ENCODE measurements at regions not wholly inside any gene's neighbourhood (a gene's known extent, or its start where the extent isn't known, plus 50 kb on each side); places are given as distances from the start of the nearest gene placed in this dataset.

DNA sequence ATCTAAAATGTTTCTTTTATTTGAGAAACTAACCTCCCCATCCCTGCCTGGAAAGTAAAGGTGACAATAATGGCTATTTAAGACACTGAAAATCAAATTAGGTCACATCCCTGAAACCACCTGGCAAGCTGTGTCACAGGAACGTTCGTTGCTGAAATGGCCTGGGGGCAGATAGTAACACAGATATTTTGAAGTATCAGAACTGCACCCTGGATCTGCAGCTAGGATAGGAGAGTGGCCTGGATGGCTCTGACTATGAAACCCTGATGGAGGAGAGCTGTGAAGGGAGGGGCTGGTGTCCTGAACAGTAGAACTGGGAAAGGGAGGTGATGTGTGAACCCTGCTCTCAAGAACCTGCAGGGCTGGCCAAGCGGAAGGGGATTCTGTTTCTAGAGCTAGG lies 648.3 kb upstream of the CFAP20DC start:
- H3K4me2 ChIP-seq (ENCODE audit: control insufficient read depth, insufficient read depth) = no peak overlapping the region
- CTCF ChIA-PET = interaction anchor here (0.5 kb wide), 1 partner anchor 941 kb away, joined by 4 read pairs; no protein-coding TSS in a partner anchor
- no peak overlapping the region for H3K4me3 ChIP-seq
- H2AFZ ChIP-seq (ENCODE audit: control insufficient read depth, low read depth, low read length) = no peak overlapping the region
- no peak for TF ChIP-seq NFYB (IDR thresholded peaks at IDR 0.05; ENCODE audit: insufficient read depth, low read depth, low read length)
- TF ChIP-seq FOXM1 (IDR thresholded peaks at IDR 0.05; ENCODE audit: low read depth, low read length) = no peak
- no peak for TF ChIP-seq STAT3 (IDR thresholded peaks at IDR 0.05; ENCODE audit: low read depth, low read length)
- TF ChIP-seq, protein P1, sequence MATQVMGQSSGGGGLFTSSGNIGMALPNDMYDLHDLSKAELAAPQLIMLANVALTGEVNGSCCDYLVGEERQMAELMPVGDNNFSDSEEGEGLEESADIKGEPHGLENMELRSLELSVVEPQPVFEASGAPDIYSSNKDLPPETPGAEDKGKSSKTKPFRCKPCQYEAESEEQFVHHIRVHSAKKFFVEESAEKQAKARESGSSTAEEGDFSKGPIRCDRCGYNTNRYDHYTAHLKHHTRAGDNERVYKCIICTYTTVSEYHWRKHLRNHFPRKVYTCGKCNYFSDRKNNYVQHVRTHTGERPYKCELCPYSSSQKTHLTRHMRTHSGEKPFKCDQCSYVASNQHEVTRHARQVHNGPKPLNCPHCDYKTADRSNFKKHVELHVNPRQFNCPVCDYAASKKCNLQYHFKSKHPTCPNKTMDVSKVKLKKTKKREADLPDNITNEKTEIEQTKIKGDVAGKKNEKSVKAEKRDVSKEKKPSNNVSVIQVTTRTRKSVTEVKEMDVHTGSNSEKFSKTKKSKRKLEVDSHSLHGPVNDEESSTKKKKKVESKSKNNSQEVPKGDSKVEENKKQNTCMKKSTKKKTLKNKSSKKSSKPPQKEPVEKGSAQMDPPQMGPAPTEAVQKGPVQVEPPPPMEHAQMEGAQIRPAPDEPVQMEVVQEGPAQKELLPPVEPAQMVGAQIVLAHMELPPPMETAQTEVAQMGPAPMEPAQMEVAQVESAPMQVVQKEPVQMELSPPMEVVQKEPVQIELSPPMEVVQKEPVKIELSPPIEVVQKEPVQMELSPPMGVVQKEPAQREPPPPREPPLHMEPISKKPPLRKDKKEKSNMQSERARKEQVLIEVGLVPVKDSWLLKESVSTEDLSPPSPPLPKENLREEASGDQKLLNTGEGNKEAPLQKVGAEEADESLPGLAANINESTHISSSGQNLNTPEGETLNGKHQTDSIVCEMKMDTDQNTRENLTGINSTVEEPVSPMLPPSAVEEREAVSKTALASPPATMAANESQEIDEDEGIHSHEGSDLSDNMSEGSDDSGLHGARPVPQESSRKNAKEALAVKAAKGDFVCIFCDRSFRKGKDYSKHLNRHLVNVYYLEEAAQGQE (IDR thresholded peaks at IDR 0.05; ENCODE audit: low read depth, low read length) = no peak
- TF ChIP-seq, protein P2, sequence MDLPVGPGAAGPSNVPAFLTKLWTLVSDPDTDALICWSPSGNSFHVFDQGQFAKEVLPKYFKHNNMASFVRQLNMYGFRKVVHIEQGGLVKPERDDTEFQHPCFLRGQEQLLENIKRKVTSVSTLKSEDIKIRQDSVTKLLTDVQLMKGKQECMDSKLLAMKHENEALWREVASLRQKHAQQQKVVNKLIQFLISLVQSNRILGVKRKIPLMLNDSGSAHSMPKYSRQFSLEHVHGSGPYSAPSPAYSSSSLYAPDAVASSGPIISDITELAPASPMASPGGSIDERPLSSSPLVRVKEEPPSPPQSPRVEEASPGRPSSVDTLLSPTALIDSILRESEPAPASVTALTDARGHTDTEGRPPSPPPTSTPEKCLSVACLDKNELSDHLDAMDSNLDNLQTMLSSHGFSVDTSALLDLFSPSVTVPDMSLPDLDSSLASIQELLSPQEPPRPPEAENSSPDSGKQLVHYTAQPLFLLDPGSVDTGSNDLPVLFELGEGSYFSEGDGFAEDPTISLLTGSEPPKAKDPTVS (IDR thresholded peaks at IDR 0.05; ENCODE audit: low read depth, low read length) = no peak
- no peak for TF ChIP-seq CBX3 (IDR thresholded peaks at IDR 0.05; ENCODE audit: borderline replicate concordance, low read depth)
- TF ChIP-seq, protein P3, sequence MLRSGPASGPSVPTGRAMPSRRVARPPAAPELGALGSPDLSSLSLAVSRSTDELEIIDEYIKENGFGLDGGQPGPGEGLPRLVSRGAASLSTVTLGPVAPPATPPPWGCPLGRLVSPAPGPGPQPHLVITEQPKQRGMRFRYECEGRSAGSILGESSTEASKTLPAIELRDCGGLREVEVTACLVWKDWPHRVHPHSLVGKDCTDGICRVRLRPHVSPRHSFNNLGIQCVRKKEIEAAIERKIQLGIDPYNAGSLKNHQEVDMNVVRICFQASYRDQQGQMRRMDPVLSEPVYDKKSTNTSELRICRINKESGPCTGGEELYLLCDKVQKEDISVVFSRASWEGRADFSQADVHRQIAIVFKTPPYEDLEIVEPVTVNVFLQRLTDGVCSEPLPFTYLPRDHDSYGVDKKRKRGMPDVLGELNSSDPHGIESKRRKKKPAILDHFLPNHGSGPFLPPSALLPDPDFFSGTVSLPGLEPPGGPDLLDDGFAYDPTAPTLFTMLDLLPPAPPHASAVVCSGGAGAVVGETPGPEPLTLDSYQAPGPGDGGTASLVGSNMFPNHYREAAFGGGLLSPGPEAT (IDR thresholded peaks at IDR 0.05; ENCODE audit: low read depth) = no peak
- TF ChIP-seq MTA3 (IDR thresholded peaks at IDR 0.05; ENCODE audit: borderline replicate concordance, low read length) = no peak
- TF ChIP-seq, protein P4, sequence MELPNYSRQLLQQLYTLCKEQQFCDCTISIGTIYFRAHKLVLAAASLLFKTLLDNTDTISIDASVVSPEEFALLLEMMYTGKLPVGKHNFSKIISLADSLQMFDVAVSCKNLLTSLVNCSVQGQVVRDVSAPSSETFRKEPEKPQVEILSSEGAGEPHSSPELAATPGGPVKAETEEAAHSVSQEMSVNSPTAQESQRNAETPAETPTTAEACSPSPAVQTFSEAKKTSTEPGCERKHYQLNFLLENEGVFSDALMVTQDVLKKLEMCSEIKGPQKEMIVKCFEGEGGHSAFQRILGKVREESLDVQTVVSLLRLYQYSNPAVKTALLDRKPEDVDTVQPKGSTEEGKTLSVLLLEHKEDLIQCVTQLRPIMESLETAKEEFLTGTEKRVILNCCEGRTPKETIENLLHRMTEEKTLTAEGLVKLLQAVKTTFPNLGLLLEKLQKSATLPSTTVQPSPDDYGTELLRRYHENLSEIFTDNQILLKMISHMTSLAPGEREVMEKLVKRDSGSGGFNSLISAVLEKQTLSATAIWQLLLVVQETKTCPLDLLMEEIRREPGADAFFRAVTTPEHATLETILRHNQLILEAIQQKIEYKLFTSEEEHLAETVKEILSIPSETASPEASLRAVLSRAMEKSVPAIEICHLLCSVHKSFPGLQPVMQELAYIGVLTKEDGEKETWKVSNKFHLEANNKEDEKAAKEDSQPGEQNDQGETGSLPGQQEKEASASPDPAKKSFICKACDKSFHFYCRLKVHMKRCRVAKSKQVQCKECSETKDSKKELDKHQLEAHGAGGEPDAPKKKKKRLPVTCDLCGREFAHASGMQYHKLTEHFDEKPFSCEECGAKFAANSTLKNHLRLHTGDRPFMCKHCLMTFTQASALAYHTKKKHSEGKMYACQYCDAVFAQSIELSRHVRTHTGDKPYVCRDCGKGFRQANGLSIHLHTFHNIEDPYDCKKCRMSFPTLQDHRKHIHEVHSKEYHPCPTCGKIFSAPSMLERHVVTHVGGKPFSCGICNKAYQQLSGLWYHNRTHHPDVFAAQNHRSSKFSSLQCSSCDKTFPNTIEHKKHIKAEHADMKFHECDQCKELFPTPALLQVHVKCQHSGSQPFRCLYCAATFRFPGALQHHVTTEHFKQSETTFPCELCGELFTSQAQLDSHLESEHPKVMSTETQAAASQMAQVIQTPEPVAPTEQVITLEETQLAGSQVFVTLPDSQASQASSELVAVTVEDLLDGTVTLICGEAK (IDR thresholded peaks at IDR 0.05; ENCODE audit: borderline replicate concordance) = no peak
- no peak for TF ChIP-seq SMAD1 (IDR thresholded peaks at IDR 0.05; ENCODE audit: low read depth, partially characterized antibody)
- no peak for TF ChIP-seq DPF2 (IDR thresholded peaks at IDR 0.05)
- ATAC-seq (no peak), DNase-seq (ENCODE audit: low read depth, low spot score) (no peak), FAIRE-seq (no peak)
- H3K79me2 ChIP-seq (ENCODE audit: control insufficient read depth, insufficient read depth, low read length) = no peaks in the 10 kb centered on the region
- no TSS peak for BruUV-seq (replicated peaks)
- POLR2A ChIA-PET = no interaction called here
- no peaks in the 10 kb centered on the region for H3K27me3 ChIP-seq (replicated peaks in 1 of 2; ENCODE audit: control insufficient read depth in 2 of 2, insufficient read depth in 2 of 2, low read length in 1 of 2)
- no peaks in the 10 kb centered on the region for H4K20me1 ChIP-seq (ENCODE audit: control insufficient read depth, insufficient read depth)
- H3K36me3 ChIP-seq (ENCODE audit: control insufficient read depth in 2 of 2, insufficient read depth in 2 of 2, low read length in 1 of 2) = no peaks in the 10 kb centered on the region
- RAD21 ChIA-PET (ENCODE audit: unreplicated experiment) = no interaction called here
- no peak overlapping the region for H3K9ac ChIP-seq (ENCODE audit: control insufficient read depth, insufficient read depth, low read length)
- no peak overlapping the region for H3K27ac ChIP-seq (ENCODE audit: control insufficient read depth, insufficient read depth)
- WGBS (ENCODE audit: insufficient coverage, insufficient replicate concordance, low lambda C conversion rate, missing lambda C conversion rate) = 43% methylated on average over 3 of the region's 3 CpGs
- intact Hi-C loops (cut with micrococcal nuclease; ENCODE audit: unreplicated experiment) = no loop called here
- in situ Hi-C loops (cut with MboI) = no loop called here
- SMC1A ChIA-PET (ENCODE audit: uncharacterized antibody, unreplicated experiment) = interaction anchor here (0.5 kb wide), 1 partner anchor 222 kb away, joined by 3 read pairs; no protein-coding TSS in a partner anchor
- no peaks in the 10 kb centered on the region for H3K9me3 ChIP-seq (replicated peaks; ENCODE audit: control insufficient read depth, insufficient read depth, low read length)
- H3K4me1 ChIP-seq (ENCODE audit: control insufficient read depth, insufficient read depth, low read length) = no peaks in the 10 kb centered on the region
